GM23338 (cell line): ENCODE measurements at regions not wholly inside any gene's neighbourhood (a gene's known extent, or its start where the extent isn't known, plus 50 kb on each side); places are given as distances from the start of the nearest gene placed in this dataset.

Experiments used
- POLR2AphosphoS5 ChIP-seq: IDR thresholded peaks from 2 replicates; pipeline ENCODE4 v1.6.1; 2016; ENCODE audit warnings: antibody characterized with exemption, low read depth
- TF ChIP-seq, protein P1 (sequence below), 2 experiments: fragments of 200-600 bp in 1 of 2; sonication (generic) in 1 of 2; conservative IDR thresholded peaks; 2 replicates each; pipeline versions ENCODE4 v1.5.1 to v1.6.1; 2016 to 2017; ENCODE audit warnings: antibody characterized with exemption in 2 of 2, low read depth in 2 of 2, mild to moderate bottlenecking in 2 of 2, moderate library complexity in 1 of 2

DNA sequence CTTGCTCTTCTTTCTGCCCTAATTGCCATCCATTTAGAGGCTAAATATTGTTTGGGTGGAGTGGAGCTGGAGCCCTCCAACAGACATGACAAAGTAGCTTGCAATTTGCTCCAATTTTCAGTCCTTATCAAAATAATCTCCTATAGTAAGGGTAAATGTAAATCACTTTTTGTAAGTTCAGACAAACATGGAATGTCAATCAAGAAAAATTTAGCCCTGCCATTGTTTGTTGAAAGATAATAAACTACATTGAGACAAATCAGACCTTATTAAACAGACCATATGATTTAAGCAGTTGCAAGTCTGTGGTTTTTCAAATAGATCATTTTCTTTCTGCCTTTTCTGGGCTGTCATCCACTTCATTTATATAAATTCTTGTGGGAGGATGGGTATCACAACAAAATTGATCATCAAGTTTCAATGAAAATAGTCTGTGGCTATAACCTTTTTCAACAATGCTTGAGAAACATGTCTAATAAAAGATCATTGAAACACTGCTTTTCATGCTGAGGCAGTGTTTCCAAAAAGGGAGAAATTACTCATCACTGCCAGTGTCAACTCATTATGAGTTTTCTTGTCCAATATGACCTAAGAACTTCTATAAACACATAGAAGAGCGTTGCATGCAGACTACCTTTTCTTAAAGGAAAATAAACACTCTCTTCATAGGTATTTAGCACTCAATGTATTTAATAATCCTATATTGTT, 1152.0 kb upstream of the B3GALT2 start:
- TF ChIP-seq POLR2AphosphoS5, result no peak
- TF ChIP-seq, protein P1, sequence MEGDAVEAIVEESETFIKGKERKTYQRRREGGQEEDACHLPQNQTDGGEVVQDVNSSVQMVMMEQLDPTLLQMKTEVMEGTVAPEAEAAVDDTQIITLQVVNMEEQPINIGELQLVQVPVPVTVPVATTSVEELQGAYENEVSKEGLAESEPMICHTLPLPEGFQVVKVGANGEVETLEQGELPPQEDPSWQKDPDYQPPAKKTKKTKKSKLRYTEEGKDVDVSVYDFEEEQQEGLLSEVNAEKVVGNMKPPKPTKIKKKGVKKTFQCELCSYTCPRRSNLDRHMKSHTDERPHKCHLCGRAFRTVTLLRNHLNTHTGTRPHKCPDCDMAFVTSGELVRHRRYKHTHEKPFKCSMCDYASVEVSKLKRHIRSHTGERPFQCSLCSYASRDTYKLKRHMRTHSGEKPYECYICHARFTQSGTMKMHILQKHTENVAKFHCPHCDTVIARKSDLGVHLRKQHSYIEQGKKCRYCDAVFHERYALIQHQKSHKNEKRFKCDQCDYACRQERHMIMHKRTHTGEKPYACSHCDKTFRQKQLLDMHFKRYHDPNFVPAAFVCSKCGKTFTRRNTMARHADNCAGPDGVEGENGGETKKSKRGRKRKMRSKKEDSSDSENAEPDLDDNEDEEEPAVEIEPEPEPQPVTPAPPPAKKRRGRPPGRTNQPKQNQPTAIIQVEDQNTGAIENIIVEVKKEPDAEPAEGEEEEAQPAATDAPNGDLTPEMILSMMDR (conservative IDR thresholded peaks at IDR 0.05; ENCODE audit: low read depth in 2 of 2), result no peak
